Mesendoderm (in vitro differentiated cells): ENCODE measurements at regions not wholly inside any gene's neighbourhood (a gene's known extent, or its start where the extent isn't known, plus 50 kb on each side); places are given as distances from the start of the nearest gene placed in this dataset.

ENCODE experiments used
- DNase-seq: peaks from one replicate; pipeline ENCODE4 v3.0.0; 2013
- H2AK5ac ChIP-seq: 2 replicates; pipeline ENCODE4 v1.6.1; 2013; ENCODE audit warnings: low read length, inconsistent platforms
- H2BK120ac ChIP-seq: 2 replicates; pipeline ENCODE4 v1.6.1; 2013; ENCODE audit warnings: low read depth, mild to moderate bottlenecking, low read length, moderate library complexity, mixed read lengths
- H2BK15ac ChIP-seq: replicated peaks from 2 replicates; pipeline ENCODE4 v1.6.1; 2013; ENCODE audit warnings: low read depth, mild to moderate bottlenecking, moderate library complexity
- H2BK5ac ChIP-seq: 2 replicates; pipeline ENCODE4 v1.6.1; 2013; ENCODE audit warnings: low read length, inconsistent platforms
- H3K18ac ChIP-seq: 2 replicates; pipeline ENCODE4 v1.6.1; 2013; ENCODE audit warnings: mild to moderate bottlenecking, low read length, mixed read lengths
- H3K23ac ChIP-seq: one replicate; pipeline ENCODE4 v1.6.1; 2013; ENCODE audit warnings: low read length
- H3K27ac ChIP-seq: 2 replicates; pipeline ENCODE4 v1.5.1; 2013; ENCODE audit warnings: low read depth, mild to moderate bottlenecking, inconsistent platforms, low read length, moderate library complexity
- H3K27me3 ChIP-seq: 2 replicates; pipeline ENCODE4 v1.6.1; 2013; ENCODE audit warnings: low read length, control low read depth, mild to moderate bottlenecking, inconsistent platforms; ENCODE audit not compliant: insufficient read depth, poor library complexity
- H3K36me3 ChIP-seq: 2 replicates; pipeline ENCODE4 v1.6.1; 2013; ENCODE audit warnings: low read length, inconsistent platforms; ENCODE audit not compliant: control insufficient read depth, insufficient read depth
- H3K4ac ChIP-seq: one replicate; pipeline ENCODE4 v1.6.1; 2013; ENCODE audit warnings: low read depth, mild to moderate bottlenecking, low read length, moderate library complexity
- H3K4me1 ChIP-seq: 2 replicates; pipeline ENCODE4 v1.6.1; 2013; ENCODE audit warnings: low read depth, low read length, inconsistent platforms; ENCODE audit not compliant: control insufficient read depth
- H3K4me2 ChIP-seq: 2 replicates; pipeline ENCODE4 v1.6.1; 2013; ENCODE audit warnings: low read length
- H3K4me3 ChIP-seq: 2 replicates; pipeline ENCODE4 v1.5.1; 2013; ENCODE audit warnings: mild to moderate bottlenecking, low read length
- H3K56ac ChIP-seq: one replicate; pipeline ENCODE4 v1.6.1; 2013; ENCODE audit warnings: low read length
- H3K79me1 ChIP-seq: 2 replicates; pipeline ENCODE4 v1.6.1; 2013; ENCODE audit warnings: low read length, inconsistent platforms
- H3K79me2 ChIP-seq: 2 replicates; pipeline ENCODE4 v1.6.1; 2013; ENCODE audit warnings: mild to moderate bottlenecking, low read length; ENCODE audit not compliant: control insufficient read depth, insufficient read depth
- H3K9ac ChIP-seq: 2 replicates; pipeline ENCODE4 v1.6.1; 2013; ENCODE audit warnings: low read length, inconsistent platforms
- H4K5ac ChIP-seq: one replicate; pipeline ENCODE4 v1.6.1; 2013; ENCODE audit warnings: low read length
- H4K8ac ChIP-seq: one replicate; pipeline ENCODE4 v1.6.1; 2013; ENCODE audit warnings: low read depth, mild to moderate bottlenecking, control low read depth, low read length, moderate library complexity
- WGBS: extraction: QIAGEN DNeasy Blood & Tissue Kit; methylation state at CpG from one replicate; pipeline ENCODE4 v1.1.7; 2013; ENCODE audit warnings: low lambda C conversion rate, missing lambda C conversion rate; ENCODE audit not compliant: insufficient coverage; ENCODE audit errors: extremely low coverage; 5-methylcytosine and 5-hydroxymethylcytosine counted together

DNA sequence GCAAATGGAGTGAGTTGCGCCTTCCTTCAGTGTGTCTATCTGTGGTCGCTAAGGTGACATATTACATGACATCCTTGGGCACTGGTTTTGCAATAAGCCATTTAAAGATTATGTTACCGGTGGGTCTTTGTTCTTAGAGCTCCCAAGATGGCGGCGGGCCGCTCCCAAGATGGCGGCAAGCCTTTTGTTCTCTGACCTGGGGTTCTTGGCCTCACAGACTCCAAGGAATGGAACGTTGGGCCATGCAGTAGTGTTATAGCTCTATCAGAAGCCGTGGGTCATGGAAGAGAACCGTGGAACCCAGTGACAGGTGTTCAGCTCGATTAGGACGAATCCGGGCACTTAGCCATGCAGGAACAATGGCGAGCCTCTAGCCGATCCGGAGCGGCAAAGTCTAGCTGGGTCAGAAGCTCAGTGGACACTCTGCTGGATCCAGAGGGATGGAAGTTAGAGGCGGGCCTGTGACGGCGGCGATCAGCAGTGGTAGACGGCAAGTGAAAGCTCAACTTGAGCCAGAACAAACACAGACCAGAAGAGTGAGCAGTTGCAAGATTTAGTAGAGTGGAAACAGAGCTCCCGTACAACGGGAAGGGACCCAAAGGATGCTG, 188.6 kb downstream of the TEX29 start:
- no peak overlapping the region for H3K56ac ChIP-seq
- WGBS = no CpG with 5 or more reads among the region's 24 CpGs

GRCh38 chr13:111510502-111511218, 190.2 kb downstream of the TEX29 start:
- Histone ChIP-seq H3K36me3 (no peaks in the 10 kb centered on the region), H3K56ac (no peak overlapping the region), H3K79me2 (no peaks in the 10 kb centered on the region), H2AK5ac (no peak overlapping the region), H2BK5ac (no peak overlapping the region), H3K4ac (no peak overlapping the region), H3K9ac (no peak overlapping the region), H3K4me3 (no peak overlapping the region), H3K27me3 (no peaks in the 10 kb centered on the region), H4K8ac (no peak overlapping the region), H2BK120ac (no peak overlapping the region), H3K4me2 (no peak overlapping the region), H4K5ac (no peak overlapping the region), H2BK15ac (no peak overlapping the region), H3K18ac (no peak overlapping the region), H3K23ac (no peak overlapping the region), H3K79me1 (no peaks in the 10 kb centered on the region), H3K27ac (no peak overlapping the region), H3K4me1 (no peaks in the 10 kb centered on the region)
- no CpG with 5 or more reads among the region's 16 CpGs for WGBS
- DNase-seq = no peak

More for the DNA sequence above, 188.6 kb downstream of the TEX29 start:
- no peaks in the 10 kb centered on the region for H3K79me2 ChIP-seq
- no peak overlapping the region for H3K4me3 ChIP-seq
- H3K4me1 ChIP-seq = no peaks in the 10 kb centered on the region
- no peak overlapping the region for H3K18ac ChIP-seq
- no peak overlapping the region for H3K4ac ChIP-seq
- no peaks in the 10 kb centered on the region for H3K36me3 ChIP-seq
- no peak overlapping the region for H2BK15ac ChIP-seq
- no peak overlapping the region for H4K5ac ChIP-seq
- no peak overlapping the region for H3K23ac ChIP-seq
- no peak overlapping the region for H2AK5ac ChIP-seq
- no peak overlapping the region for H3K27ac ChIP-seq
- no peak overlapping the region for H2BK120ac ChIP-seq
- H2BK5ac ChIP-seq = no peak overlapping the region
- DNase-seq = no peak
- H3K79me1 ChIP-seq = no peaks in the 10 kb centered on the region
- no peaks in the 10 kb centered on the region for H3K27me3 ChIP-seq
- no peak overlapping the region for H3K4me2 ChIP-seq
- H3K9ac ChIP-seq = no peak overlapping the region
- H4K8ac ChIP-seq = no peak overlapping the region

DNA sequence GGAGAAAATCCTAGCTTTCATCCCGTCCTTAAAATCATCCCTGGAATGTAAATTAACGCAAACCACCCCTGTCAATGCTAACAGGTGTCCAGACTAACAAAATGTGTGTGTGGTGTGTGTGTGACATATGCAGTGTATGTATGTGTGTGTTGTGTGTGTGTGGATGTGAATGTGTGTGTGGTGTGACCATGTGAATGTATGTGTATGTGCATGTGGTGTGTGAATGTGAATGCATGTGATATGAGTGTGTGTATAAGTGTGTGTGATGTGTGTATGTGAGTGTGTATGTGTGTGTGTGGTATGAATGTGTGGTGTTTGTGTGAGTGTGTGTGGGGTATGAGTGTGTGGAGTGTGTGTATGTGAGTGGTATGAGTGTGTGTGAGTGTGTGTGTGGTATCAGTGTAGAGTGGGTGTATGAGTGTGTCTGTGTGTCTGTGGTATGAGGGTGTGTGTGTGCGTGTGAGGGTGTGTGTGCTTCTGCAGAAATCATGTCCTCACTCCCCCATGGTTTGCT, 190.8 kb downstream of the TEX29 start:
- Histone ChIP-seq H2BK120ac (no peak overlapping the region), H3K27me3 (no peaks in the 10 kb centered on the region), H3K79me1 (no peaks in the 10 kb centered on the region), H3K4ac (no peak overlapping the region), H2BK5ac (no peak overlapping the region), H3K4me2 (no peak overlapping the region), H2BK15ac (no peak overlapping the region), H3K4me1 (no peaks in the 10 kb centered on the region), H3K27ac (no peak overlapping the region), H3K4me3 (no peak overlapping the region), H3K9ac (no peak overlapping the region), H3K23ac (no peak overlapping the region), H3K18ac (no peak overlapping the region), H4K8ac (no peak overlapping the region), H3K79me2 (no peaks in the 10 kb centered on the region), H4K5ac (no peak overlapping the region), H3K36me3 (no peaks in the 10 kb centered on the region), H2AK5ac (no peak overlapping the region), H3K56ac (no peak overlapping the region)
- DNase-seq = no peak
- WGBS = no CpG with 5 or more reads among the region's 3 CpGs

- H2BK5ac ChIP-seq = no peak overlapping the region
- no peak overlapping the region for H2BK120ac ChIP-seq
- no peak overlapping the region for H2AK5ac ChIP-seq
- no peaks in the 10 kb centered on the region for H3K36me3 ChIP-seq
- H3K4me1 ChIP-seq = no peaks in the 10 kb centered on the region
- no peak overlapping the region for H3K4me2 ChIP-seq
- no peak overlapping the region for H4K5ac ChIP-seq
- H3K9ac ChIP-seq = no peak overlapping the region
- H3K18ac ChIP-seq = no peak overlapping the region
- no peak overlapping the region for H3K27ac ChIP-seq
- H3K23ac ChIP-seq = no peak overlapping the region
- H3K4ac ChIP-seq = no peak overlapping the region
- no peak overlapping the region for H4K8ac ChIP-seq
- no peak overlapping the region for H2BK15ac ChIP-seq
- WGBS = no CpG with 5 or more reads among the region's 29 CpGs
- no peak overlapping the region for H3K56ac ChIP-seq
- H3K79me1 ChIP-seq = no peaks in the 10 kb centered on the region
- H3K27me3 ChIP-seq = no peaks in the 10 kb centered on the region
- no peak overlapping the region for H3K4me3 ChIP-seq
- no peak for DNase-seq
- no peaks in the 10 kb centered on the region for H3K79me2 ChIP-seq
Measured at GRCh38 chr13:111511805-111512504, 191.5 kb downstream of the TEX29 start.

- Histone ChIP-seq H4K5ac (no peak overlapping the region), H2AK5ac (no peak overlapping the region), H3K36me3 (no peaks in the 10 kb centered on the region), H2BK5ac (no peak overlapping the region), H4K8ac (no peak overlapping the region), H3K18ac (no peak overlapping the region), H3K9ac (no peak overlapping the region), H3K4me1 (no peaks in the 10 kb centered on the region), H2BK15ac (no peak overlapping the region), H3K4me2 (no peak overlapping the region), H3K56ac (no peak overlapping the region), H3K79me1 (no peaks in the 10 kb centered on the region), H3K4me3 (no peak overlapping the region), H3K23ac (no peak overlapping the region), H3K27me3 (no peaks in the 10 kb centered on the region), H3K79me2 (no peaks in the 10 kb centered on the region), H2BK120ac (no peak overlapping the region), H3K4ac (no peak overlapping the region), H3K27ac (no peak overlapping the region)
- WGBS = no CpG with 5 or more reads among the region's 13 CpGs
- no peak for DNase-seq
Measured at GRCh38 chr13:111512707-111513106, 192.3 kb downstream of the TEX29 start.
